Vagina (tissue), 2 donors: ENCODE measurements at regions not wholly inside any gene's neighbourhood (a gene's known extent, or its start where the extent isn't known, plus 50 kb on each side); places are given as distances from the start of the nearest gene placed in this dataset.

ENCODE experiments used
- DNase-seq, 2 donors: peaks; one replicate each; pipeline ENCODE4 v3.0.0-alpha.2; 2017; ENCODE audit errors: extremely low spot score in 2 of 2
- H3K27ac ChIP-seq: fragments of 200-600 bp; sonication (generic); one replicate; pipeline ENCODE4 v1.5.1; 2019
- H3K27me3 ChIP-seq: fragments of 200-600 bp; sonication (generic); one replicate; pipeline ENCODE4 v1.5.1; 2019
- H3K36me3 ChIP-seq, 2 donors: fragments of 200-600 bp; sonication (generic); one replicate each; pipeline ENCODE4 v1.5.1; 2017 to 2019
- H3K4me1 ChIP-seq: fragments of 200-600 bp; sonication (generic); one replicate; pipeline ENCODE4 v1.5.1; 2019
- H3K4me3 ChIP-seq, 2 donors: fragments of 200-600 bp; sonication (generic); 1 replicate in 1 of 2; 2 replicates in 1 of 2; pipeline ENCODE4 v1.5.1; 2016 to 2019
- H3K9me3 ChIP-seq: fragments of 200-600 bp; sonication (generic); one replicate; pipeline ENCODE4 v1.5.1; 2019
- POLR2A ChIP-seq, 2 donors: fragments of 450-650 bp; IDR thresholded peaks; one replicate each; pipeline ENCODE4 v1.6.1; 2017; ENCODE audit warnings: antibody characterized with exemption in 2 of 2, mild to moderate bottlenecking in 2 of 2, moderate library complexity in 2 of 2
- POLR2AphosphoS5 ChIP-seq, 2 donors: sonication (generic); formaldehyde crosslinking; IDR thresholded peaks; one replicate each; pipeline ENCODE4 v1.9.0; 2017; ENCODE audit warnings: antibody characterized with exemption in 2 of 2, mild to moderate bottlenecking in 2 of 2, low read depth in 1 of 2; ENCODE audit not compliant: insufficient read depth in 1 of 2
- intact Hi-C: fragments of 100-400 bp; cut with DNase I; formaldehyde crosslinking; loops from one replicate; pipeline ENCODE4 v1.15.1; 2023
- TF ChIP-seq, protein P1 (sequence below), 3 experiments: fragments of 450-650 bp in 2 of 3; fragments of 200-600 bp in 1 of 3; sonication (generic) in 1 of 3; IDR thresholded peaks; one replicate each; pipeline ENCODE4 v1.5.1; 2017 to 2019; ENCODE audit warnings: antibody characterized with exemption in 3 of 3, mild to moderate bottlenecking in 2 of 3, moderate library complexity in 2 of 3

DNA sequence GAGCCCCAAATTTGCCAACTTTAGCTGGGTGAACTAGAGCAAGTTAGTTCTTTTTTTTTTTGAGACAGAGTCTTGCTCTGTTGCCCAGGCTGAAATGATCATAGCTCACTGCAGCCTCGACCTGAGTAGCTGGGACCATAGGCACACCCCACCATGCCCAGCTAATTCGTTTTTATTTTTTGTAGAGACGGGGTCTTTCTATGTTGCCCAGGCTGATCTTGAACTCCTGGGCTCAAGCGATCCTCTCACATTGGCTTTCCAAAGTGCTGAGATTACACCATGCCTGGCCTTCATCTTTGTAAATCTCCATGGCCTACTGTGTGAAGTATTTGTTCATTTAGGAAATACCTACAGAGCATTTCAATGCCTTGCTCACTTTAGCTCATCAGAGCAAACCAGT is 105.6 kb upstream of the SLC44A3 start:
- peak overlapping the region; percentile 76 for H3K27ac ChIP-seq
- no peak for DNase-seq
- no peaks in the 10 kb centered on the region for H3K36me3 ChIP-seq
- TF ChIP-seq, protein P1, sequence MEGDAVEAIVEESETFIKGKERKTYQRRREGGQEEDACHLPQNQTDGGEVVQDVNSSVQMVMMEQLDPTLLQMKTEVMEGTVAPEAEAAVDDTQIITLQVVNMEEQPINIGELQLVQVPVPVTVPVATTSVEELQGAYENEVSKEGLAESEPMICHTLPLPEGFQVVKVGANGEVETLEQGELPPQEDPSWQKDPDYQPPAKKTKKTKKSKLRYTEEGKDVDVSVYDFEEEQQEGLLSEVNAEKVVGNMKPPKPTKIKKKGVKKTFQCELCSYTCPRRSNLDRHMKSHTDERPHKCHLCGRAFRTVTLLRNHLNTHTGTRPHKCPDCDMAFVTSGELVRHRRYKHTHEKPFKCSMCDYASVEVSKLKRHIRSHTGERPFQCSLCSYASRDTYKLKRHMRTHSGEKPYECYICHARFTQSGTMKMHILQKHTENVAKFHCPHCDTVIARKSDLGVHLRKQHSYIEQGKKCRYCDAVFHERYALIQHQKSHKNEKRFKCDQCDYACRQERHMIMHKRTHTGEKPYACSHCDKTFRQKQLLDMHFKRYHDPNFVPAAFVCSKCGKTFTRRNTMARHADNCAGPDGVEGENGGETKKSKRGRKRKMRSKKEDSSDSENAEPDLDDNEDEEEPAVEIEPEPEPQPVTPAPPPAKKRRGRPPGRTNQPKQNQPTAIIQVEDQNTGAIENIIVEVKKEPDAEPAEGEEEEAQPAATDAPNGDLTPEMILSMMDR (IDR thresholded peaks at IDR 0.05), result no peak
- no peak for TF ChIP-seq POLR2A (IDR thresholded peaks at IDR 0.05)
- TF ChIP-seq POLR2AphosphoS5 (IDR thresholded peaks at IDR 0.05; ENCODE audit: insufficient read depth in 1 of 2, low read depth in 1 of 2), result no peak
- no peaks in the 10 kb centered on the region for H3K27me3 ChIP-seq
- intact Hi-C loops, result no loop called here
- no peak overlapping the region for H3K4me3 ChIP-seq
- H3K4me1 ChIP-seq, result peaks cover 6% of the 10 kb centered on the region
- H3K9me3 ChIP-seq, result no peaks in the 10 kb centered on the region

- intact Hi-C loops, result no loop called here
- TF ChIP-seq POLR2AphosphoS5 (IDR thresholded peaks at IDR 0.05; ENCODE audit: insufficient read depth in 1 of 2, low read depth in 1 of 2), result no peak
- TF ChIP-seq POLR2A (IDR thresholded peaks at IDR 0.05), result no peak
- TF ChIP-seq, protein P1 (IDR thresholded peaks at IDR 0.05), result no peak
- Histone ChIP-seq H3K4me3 (no peak overlapping the region), H3K36me3 (no peaks in the 10 kb centered on the region), H3K27ac (peak overlapping the region; percentile 76), H3K9me3 (no peaks in the 10 kb centered on the region), H3K27me3 (no peaks in the 10 kb centered on the region), H3K4me1 (peaks cover 6% of the 10 kb centered on the region)
- DNase-seq, result no peak
These were observed 106.0 kb upstream of the SLC44A3 start for GRCh38 chr1:94714152-94714551.

- TF ChIP-seq POLR2AphosphoS5 (IDR thresholded peaks at IDR 0.05; ENCODE audit: insufficient read depth in 1 of 2, low read depth in 1 of 2) (peak; percentile 86 to 87), POLR2A (IDR thresholded peaks at IDR 0.05) (no peak)
- H3K4me3 ChIP-seq, result no peak overlapping the region
- H3K27me3 ChIP-seq, result no peaks in the 10 kb centered on the region
- H3K4me1 ChIP-seq, result peaks cover 6% of the 10 kb centered on the region
- H3K27ac ChIP-seq, result peak overlapping the region; percentile 76
- no peaks in the 10 kb centered on the region for H3K36me3 ChIP-seq
- no peaks in the 10 kb centered on the region for H3K9me3 ChIP-seq
- DNase-seq, result peak in 1 of 2 donors; percentile 99
- intact Hi-C loops, result no loop called here
These were observed 106.5 kb upstream of the SLC44A3 start for GRCh38 chr1:94713472-94714141.

- peaks cover 6% of the 10 kb centered on the region for H3K4me1 ChIP-seq
- H3K27ac ChIP-seq, result no peak overlapping the region
- intact Hi-C loops, result no loop called here
- TF ChIP-seq POLR2AphosphoS5 (IDR thresholded peaks at IDR 0.05; ENCODE audit: insufficient read depth in 1 of 2, low read depth in 1 of 2), result no peak
- TF ChIP-seq, protein P1 (IDR thresholded peaks at IDR 0.05), result no peak
- no peak for TF ChIP-seq POLR2A (IDR thresholded peaks at IDR 0.05)
- H3K4me3 ChIP-seq, result no peak overlapping the region
- no peaks in the 10 kb centered on the region for H3K36me3 ChIP-seq
- no peaks in the 10 kb centered on the region for H3K9me3 ChIP-seq
- H3K27me3 ChIP-seq, result no peaks in the 10 kb centered on the region
- DNase-seq, result no peak
These were observed 110.1 kb upstream of the SLC44A3 start for GRCh38 chr1:94709891-94710581.

DNA sequence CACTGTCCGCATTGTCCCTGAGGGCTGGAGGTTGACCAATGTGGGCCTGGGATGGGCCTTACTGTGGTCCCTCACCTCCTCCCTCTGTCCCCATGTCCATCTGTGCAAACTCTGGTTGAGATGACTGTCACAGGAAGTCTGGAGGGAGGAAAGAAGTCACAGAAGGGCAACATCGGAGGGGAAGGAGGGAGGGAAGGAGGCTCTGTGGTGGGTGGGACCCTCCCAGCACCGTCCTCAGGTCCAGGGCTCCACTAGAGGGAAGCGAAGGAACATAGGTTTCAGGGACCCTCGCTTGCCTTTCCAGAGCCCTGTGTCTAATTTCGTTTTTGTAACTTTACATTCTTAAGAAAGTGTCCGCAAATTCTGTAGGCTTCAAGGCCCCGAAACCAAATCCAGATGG is 111.3 kb upstream of the SLC44A3 start:
- intact Hi-C loops, result no loop called here
- TF ChIP-seq, protein P1 (IDR thresholded peaks at IDR 0.05), result no peak
- TF ChIP-seq POLR2AphosphoS5 (IDR thresholded peaks at IDR 0.05; ENCODE audit: insufficient read depth in 1 of 2, low read depth in 1 of 2) (no peak), POLR2A (IDR thresholded peaks at IDR 0.05) (no peak)
- no peak for DNase-seq
- no peaks in the 10 kb centered on the region for H3K9me3 ChIP-seq
- H3K4me3 ChIP-seq, result no peak overlapping the region
- no peaks in the 10 kb centered on the region for H3K27me3 ChIP-seq
- peaks cover under 1% of the 10 kb centered on the region for H3K4me1 ChIP-seq
- H3K36me3 ChIP-seq, result no peaks in the 10 kb centered on the region
- H3K27ac ChIP-seq, result no peak overlapping the region
